ENCODE measurements at regions not wholly inside any gene's neighbourhood (a gene's known extent, or its start where the extent isn't known, plus 50 kb on each side); places are given as distances from the start of the nearest gene placed in this dataset.

DNA sequence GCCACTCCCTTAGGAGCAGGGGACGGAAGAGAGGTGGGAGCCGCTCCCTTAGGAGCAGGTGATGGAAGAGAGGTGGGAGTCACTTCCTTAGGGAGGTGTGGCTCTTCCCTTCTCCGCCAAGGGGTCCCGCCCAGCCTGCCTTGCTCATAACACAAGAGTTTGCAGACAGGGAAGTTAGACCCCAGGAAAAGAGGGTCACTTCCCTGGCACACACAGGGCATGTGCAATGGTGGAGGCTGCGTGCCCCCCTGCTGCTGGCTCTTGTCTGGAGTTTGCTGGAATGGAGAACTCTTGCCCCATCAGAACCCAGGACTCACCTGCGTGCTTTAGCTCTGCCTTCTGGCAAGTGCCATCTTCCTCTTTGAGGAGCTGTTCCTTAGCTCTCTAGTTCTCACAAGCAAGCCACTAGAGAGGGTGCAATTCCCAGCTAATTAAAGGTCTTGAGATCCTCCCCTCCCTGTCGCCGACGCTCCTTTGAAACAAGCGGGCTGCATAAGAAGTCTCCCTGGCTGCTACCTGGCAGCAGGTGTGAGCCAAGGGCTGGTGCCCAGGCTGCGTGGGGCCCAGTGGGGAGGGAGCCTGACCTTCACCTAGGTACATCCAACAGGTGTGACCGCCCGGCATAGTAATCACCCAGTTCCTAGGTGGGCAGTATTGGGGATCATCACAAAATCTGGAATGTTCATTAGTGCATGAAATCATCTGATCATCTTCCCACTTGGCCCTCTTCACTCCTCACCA, 281.6 kb downstream of the ZNF536 start:
- TF ChIP-seq, protein P1, sequence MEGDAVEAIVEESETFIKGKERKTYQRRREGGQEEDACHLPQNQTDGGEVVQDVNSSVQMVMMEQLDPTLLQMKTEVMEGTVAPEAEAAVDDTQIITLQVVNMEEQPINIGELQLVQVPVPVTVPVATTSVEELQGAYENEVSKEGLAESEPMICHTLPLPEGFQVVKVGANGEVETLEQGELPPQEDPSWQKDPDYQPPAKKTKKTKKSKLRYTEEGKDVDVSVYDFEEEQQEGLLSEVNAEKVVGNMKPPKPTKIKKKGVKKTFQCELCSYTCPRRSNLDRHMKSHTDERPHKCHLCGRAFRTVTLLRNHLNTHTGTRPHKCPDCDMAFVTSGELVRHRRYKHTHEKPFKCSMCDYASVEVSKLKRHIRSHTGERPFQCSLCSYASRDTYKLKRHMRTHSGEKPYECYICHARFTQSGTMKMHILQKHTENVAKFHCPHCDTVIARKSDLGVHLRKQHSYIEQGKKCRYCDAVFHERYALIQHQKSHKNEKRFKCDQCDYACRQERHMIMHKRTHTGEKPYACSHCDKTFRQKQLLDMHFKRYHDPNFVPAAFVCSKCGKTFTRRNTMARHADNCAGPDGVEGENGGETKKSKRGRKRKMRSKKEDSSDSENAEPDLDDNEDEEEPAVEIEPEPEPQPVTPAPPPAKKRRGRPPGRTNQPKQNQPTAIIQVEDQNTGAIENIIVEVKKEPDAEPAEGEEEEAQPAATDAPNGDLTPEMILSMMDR (IDR thresholded peaks at IDR 0.05; ENCODE audit: control extremely low read depth in 1 of 3, insufficient read depth in 1 of 3, low read depth in 1 of 3, low read length in 3 of 3), result no peak
- TF ChIP-seq POLR2AphosphoS5 (IDR thresholded peaks at IDR 0.05; ENCODE audit: low read depth, low read length) (no peak), EZH2 (IDR thresholded peaks at IDR 0.05; ENCODE audit: low read depth, low read length, severe bottlenecking) (no peak), SP4 (IDR thresholded peaks at IDR 0.05; ENCODE audit: low read length) (no peak), NRF1 (IDR thresholded peaks at IDR 0.05; ENCODE audit: low read depth, low read length) (no peak), RFX5 (IDR thresholded peaks at IDR 0.05; ENCODE audit: borderline replicate concordance, low read depth, low read length) (no peak), BRCA1 (IDR thresholded peaks at IDR 0.05; ENCODE audit: low read depth, low read length) (no peak)
- TF ChIP-seq, protein P2, sequence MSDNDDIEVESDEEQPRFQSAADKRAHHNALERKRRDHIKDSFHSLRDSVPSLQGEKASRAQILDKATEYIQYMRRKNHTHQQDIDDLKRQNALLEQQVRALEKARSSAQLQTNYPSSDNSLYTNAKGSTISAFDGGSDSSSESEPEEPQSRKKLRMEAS (IDR thresholded peaks at IDR 0.05), result no peak
